Skin of body (tissue), 1 donor: ENCODE measurements at regions not wholly inside any gene's neighbourhood (a gene's known extent, or its start where the extent isn't known, plus 50 kb on each side); places are given as distances from the start of the nearest gene placed in this dataset.
"Not testable (repeated sequence)": the region's sequence is repeated elsewhere in the genome, so short reads cannot be mapped to it uniquely, and the experiment has no call there.

Source experiments
- DNase-seq: peaks from one replicate; lab custom pipeline; 2025; lab: John Stamatoyannopoulos, UW

GRCh38 chr20:55685841-55686240, 319.5 kb downstream of the CBLN4 start:
- no peak for DNase-seq

- no peak for DNase-seq
These were observed 319.9 kb downstream of the CBLN4 start for GRCh38 chr20:55685425-55685824.

- DNase-seq: no peak
These were observed 320.7 kb downstream of the CBLN4 start for GRCh38 chr20:55684578-55684977.

GRCh38 chr20:55678970-55679667, 326.2 kb downstream of the CBLN4 start:
- no peak for DNase-seq

GRCh38 chr20:55678126-55678525, 327.2 kb downstream of the CBLN4 start:
- DNase-seq: no peak

- no peak for DNase-seq
These were observed 328.3 kb downstream of the CBLN4 start for GRCh38 chr20:55677011-55677410.

- no peak for DNase-seq
These were observed 329.2 kb downstream of the CBLN4 start for GRCh38 chr20:55676097-55676496.

- DNase-seq: no peak
These were observed 336.7 kb downstream of the CBLN4 start for GRCh38 chr20:55668631-55669030.

GRCh38 chr20:55667955-55668354, 337.4 kb downstream of the CBLN4 start:
- no peak for DNase-seq

GRCh38 chr20:55667024-55667423, 338.3 kb downstream of the CBLN4 start:
- DNase-seq: no peak

GRCh38 chr20:55656231-55656775, 349.0 kb downstream of the CBLN4 start:
- DNase-seq: no peak

GRCh38 chr20:55650657-55651360, 354.5 kb downstream of the CBLN4 start:
- peak; percentile 14 for DNase-seq

- DNase-seq: no peak
These were observed 356.1 kb downstream of the CBLN4 start for GRCh38 chr20:55649254-55649653.

GRCh38 chr20:55646851-55647250, 358.5 kb downstream of the CBLN4 start:
- no peak for DNase-seq

- no peak for DNase-seq
These were observed 363.8 kb downstream of the CBLN4 start for GRCh38 chr20:55641497-55641896.

- DNase-seq: no peak
These were observed 369.4 kb downstream of the CBLN4 start for GRCh38 chr20:55635870-55636269.

- DNase-seq: no peak
These were observed 372.7 kb downstream of the CBLN4 start for GRCh38 chr20:55632592-55632991.

- DNase-seq: not testable (repeated sequence)
These were observed 376.2 kb downstream of the CBLN4 start for GRCh38 chr20:55629143-55629542.

- DNase-seq: no peak
These were observed 378.6 kb downstream of the CBLN4 start for GRCh38 chr20:55626716-55627115.

GRCh38 chr20:55616367-55616766, 389.0 kb downstream of the CBLN4 start:
- DNase-seq: no peak

- DNase-seq: no peak
These were observed 389.5 kb downstream of the CBLN4 start for GRCh38 chr20:55615818-55616217.

GRCh38 chr20:55614220-55614757, 391.0 kb downstream of the CBLN4 start:
- DNase-seq: no peak

GRCh38 chr20:55610756-55611155, 394.6 kb downstream of the CBLN4 start:
- no peak for DNase-seq
